ENCODE measurements at regions not wholly inside any gene's neighbourhood (a gene's known extent, or its start where the extent isn't known, plus 50 kb on each side); places are given as distances from the start of the nearest gene placed in this dataset.

DNA sequence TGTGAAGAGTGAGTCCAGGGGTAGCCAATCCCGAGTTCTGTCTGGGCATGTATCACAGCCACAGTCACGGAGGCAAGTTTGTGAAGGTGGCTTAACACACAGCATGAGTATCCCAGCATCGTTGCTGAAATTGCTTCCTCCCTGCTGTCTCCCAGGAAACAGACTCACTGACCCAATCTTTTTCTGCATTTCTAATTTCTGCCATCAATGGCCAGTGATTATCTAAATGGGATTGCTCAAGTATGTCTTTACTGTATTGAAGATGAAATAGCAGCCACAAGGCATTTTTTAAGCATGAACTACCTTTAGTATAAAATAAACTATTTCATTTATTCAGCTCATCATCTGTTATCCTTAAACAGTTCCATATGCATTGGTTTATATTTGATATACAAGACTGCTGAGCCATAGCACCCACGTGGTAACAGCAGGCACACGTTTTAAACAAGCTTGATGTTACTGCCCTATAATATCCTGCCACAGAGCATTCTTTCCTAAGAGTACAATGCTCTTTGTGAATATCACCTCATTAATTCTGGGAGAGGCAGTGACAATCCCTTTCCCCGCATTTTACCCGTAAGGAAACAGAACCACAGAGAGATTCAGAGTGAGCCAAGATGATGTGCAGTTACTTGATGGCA, 276.6 kb upstream of the THBS1 start:
- Histone ChIP-seq H3K9me3 (no peaks in the 10 kb centered on the region), H3K4me1 (peaks cover 23% of the 10 kb centered on the region), H3K4me2 (no peak overlapping the region), H3K4me3 (no peak overlapping the region), H3K27ac (no peak overlapping the region)
- ChIA-PET POLR2A (no interaction called here), CTCF (no interaction called here)
- ATAC-seq (no peak), DNase-seq (ENCODE audit: low read depth in 1 of 2, low spot score in 1 of 2) (no peak), FAIRE-seq (no peak)
- TF ChIP-seq EHF (CRISPR knock-in tag; IDR thresholded peaks at IDR 0.05), result no peak
- TF ChIP-seq RFX5 (IDR thresholded peaks at IDR 0.05), result no peak
- TF ChIP-seq HDAC2 (IDR thresholded peaks at IDR 0.05), result no peak
- TF ChIP-seq PHF8 (IDR thresholded peaks at IDR 0.05; ENCODE audit: borderline replicate concordance, low read depth), result no peak
- no peak for TF ChIP-seq MAZ (IDR thresholded peaks at IDR 0.05; ENCODE audit: borderline replicate concordance, low read depth, low read length)
- no peak for TF ChIP-seq ESRRA (IDR thresholded peaks at IDR 0.05; ENCODE audit: borderline replicate concordance, low read length)
- TF ChIP-seq, protein P1, sequence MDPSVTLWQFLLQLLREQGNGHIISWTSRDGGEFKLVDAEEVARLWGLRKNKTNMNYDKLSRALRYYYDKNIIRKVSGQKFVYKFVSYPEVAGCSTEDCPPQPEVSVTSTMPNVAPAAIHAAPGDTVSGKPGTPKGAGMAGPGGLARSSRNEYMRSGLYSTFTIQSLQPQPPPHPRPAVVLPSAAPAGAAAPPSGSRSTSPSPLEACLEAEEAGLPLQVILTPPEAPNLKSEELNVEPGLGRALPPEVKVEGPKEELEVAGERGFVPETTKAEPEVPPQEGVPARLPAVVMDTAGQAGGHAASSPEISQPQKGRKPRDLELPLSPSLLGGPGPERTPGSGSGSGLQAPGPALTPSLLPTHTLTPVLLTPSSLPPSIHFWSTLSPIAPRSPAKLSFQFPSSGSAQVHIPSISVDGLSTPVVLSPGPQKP (IDR thresholded peaks at IDR 0.05; ENCODE audit: low read depth, low read length), result no peak
- TF ChIP-seq, protein P2, sequence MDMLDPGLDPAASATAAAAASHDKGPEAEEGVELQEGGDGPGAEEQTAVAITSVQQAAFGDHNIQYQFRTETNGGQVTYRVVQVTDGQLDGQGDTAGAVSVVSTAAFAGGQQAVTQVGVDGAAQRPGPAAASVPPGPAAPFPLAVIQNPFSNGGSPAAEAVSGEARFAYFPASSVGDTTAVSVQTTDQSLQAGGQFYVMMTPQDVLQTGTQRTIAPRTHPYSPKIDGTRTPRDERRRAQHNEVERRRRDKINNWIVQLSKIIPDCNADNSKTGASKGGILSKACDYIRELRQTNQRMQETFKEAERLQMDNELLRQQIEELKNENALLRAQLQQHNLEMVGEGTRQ (IDR thresholded peaks at IDR 0.05), result no peak
- no peak for TF ChIP-seq HOXA7 (CRISPR knock-in tag; IDR thresholded peaks at IDR 0.05)
- TF ChIP-seq RCOR1 (IDR thresholded peaks at IDR 0.05; ENCODE audit: low read depth, low read length), result no peak
- TF ChIP-seq EHMT2 (IDR thresholded peaks at IDR 0.05; ENCODE audit: low read depth), result no peak
- TF ChIP-seq, protein P3, sequence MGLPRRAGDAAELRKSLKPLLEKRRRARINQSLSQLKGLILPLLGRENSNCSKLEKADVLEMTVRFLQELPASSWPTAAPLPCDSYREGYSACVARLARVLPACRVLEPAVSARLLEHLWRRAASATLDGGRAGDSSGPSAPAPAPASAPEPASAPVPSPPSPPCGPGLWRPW (IDR thresholded peaks at IDR 0.05), result no peak
- TF ChIP-seq JUN (IDR thresholded peaks at IDR 0.05), result no peak
- no peak for TF ChIP-seq ZC3H11A (IDR thresholded peaks at IDR 0.05)
- no peak for TF ChIP-seq FOXS1 (CRISPR knock-in tag; IDR thresholded peaks at IDR 0.05)
- TF ChIP-seq HOXB13 (CRISPR knock-in tag; IDR thresholded peaks at IDR 0.05; ENCODE audit: low read depth), result no peak
- no peak for TF ChIP-seq BHLHE40 (IDR thresholded peaks at IDR 0.05; ENCODE audit: low read depth, low read length)
- TF ChIP-seq, protein P4, sequence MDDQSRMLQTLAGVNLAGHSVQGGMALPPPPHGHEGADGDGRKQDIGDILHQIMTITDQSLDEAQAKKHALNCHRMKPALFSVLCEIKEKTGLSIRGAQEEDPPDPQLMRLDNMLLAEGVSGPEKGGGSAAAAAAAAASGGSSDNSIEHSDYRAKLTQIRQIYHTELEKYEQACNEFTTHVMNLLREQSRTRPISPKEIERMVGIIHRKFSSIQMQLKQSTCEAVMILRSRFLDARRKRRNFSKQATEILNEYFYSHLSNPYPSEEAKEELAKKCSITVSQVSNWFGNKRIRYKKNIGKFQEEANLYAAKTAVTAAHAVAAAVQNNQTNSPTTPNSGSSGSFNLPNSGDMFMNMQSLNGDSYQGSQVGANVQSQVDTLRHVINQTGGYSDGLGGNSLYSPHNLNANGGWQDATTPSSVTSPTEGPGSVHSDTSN (IDR thresholded peaks at IDR 0.05), result no peak
- TF ChIP-seq, protein P5, sequence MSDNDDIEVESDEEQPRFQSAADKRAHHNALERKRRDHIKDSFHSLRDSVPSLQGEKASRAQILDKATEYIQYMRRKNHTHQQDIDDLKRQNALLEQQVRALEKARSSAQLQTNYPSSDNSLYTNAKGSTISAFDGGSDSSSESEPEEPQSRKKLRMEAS (IDR thresholded peaks at IDR 0.05), result no peak
- WGBS (ENCODE audit: missing lambda C conversion rate), result 78% methylated on average over 7 of the region's 7 CpGs

DNA sequence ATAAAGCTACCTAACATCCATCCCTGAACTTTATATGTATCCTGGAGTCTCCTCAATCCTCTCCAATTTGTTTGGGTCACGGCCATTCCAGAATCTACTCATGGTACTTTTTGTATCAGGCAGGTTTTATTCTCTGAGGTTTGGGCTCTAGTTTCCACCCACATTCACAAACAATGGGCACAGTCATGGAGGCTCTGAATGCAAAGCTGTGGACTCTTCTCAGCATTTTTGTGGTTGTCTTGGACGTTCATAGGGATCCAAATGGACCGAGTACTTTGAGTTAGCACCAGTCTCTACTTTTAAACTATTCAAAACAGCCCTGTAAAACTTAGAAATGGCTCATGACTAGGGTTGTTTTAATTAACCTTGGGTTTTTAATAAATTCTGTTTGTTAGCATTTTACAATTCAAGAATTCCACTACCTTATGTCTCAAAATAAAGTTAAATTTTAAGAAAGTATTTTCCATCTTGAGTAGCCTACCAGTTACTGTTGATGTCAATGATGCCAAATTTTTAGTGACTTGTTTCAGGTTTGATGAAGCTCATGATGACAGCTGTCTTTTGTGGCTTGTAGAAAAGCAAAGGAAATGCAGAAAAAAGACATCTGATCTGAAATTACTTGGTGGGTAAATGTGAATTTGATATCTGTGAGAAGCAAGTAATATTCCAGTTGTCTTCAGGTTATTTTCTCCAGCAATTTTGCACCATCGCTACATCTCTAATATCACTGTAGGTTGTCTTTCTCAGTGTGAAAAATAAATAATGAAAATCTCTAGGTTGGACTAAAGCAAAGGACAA, 275.7 kb upstream of the THBS1 start:
- H3K4me2 ChIP-seq, result no peak overlapping the region
- no peak overlapping the region for H3K27ac ChIP-seq
- FAIRE-seq, result no peak
- no peak overlapping the region for H3K4me3 ChIP-seq
- no peak for DNase-seq (ENCODE audit: low read depth in 1 of 2, low spot score in 1 of 2)
- ATAC-seq, result no peak
- ChIA-PET POLR2A (no interaction called here), CTCF (interaction anchor here (0.6 kb wide), 1 partner anchor 133 kb away, joined by 3 read pairs; no protein-coding TSS in a partner anchor)
- H3K4me1 ChIP-seq, result peaks cover 19% of the 10 kb centered on the region
- no peaks in the 10 kb centered on the region for H3K9me3 ChIP-seq
- 74% methylated on average over 4 of the region's 4 CpGs for WGBS (ENCODE audit: missing lambda C conversion rate)
- no peak for TF ChIP-seq SMC3 (IDR thresholded peaks at IDR 0.05)
- TF ChIP-seq ZNF302 (CRISPR knock-in tag; IDR thresholded peaks at IDR 0.05), result no peak
- TF ChIP-seq HDAC2 (IDR thresholded peaks at IDR 0.05), result no peak
- no peak for TF ChIP-seq RNF2 (IDR thresholded peaks at IDR 0.05; ENCODE audit: borderline replicate concordance, low read depth)
- TF ChIP-seq, protein P2 (IDR thresholded peaks at IDR 0.05), result no peak
- TF ChIP-seq POLR2A (IDR thresholded peaks at IDR 0.05; ENCODE audit: low read length), result no peak
- TF ChIP-seq HEYL (CRISPR knock-in tag; IDR thresholded peaks at IDR 0.05), result no peak
- TF ChIP-seq CBX2 (IDR thresholded peaks at IDR 0.05; ENCODE audit: borderline replicate concordance, low read depth), result no peak
- TF ChIP-seq, protein P6, sequence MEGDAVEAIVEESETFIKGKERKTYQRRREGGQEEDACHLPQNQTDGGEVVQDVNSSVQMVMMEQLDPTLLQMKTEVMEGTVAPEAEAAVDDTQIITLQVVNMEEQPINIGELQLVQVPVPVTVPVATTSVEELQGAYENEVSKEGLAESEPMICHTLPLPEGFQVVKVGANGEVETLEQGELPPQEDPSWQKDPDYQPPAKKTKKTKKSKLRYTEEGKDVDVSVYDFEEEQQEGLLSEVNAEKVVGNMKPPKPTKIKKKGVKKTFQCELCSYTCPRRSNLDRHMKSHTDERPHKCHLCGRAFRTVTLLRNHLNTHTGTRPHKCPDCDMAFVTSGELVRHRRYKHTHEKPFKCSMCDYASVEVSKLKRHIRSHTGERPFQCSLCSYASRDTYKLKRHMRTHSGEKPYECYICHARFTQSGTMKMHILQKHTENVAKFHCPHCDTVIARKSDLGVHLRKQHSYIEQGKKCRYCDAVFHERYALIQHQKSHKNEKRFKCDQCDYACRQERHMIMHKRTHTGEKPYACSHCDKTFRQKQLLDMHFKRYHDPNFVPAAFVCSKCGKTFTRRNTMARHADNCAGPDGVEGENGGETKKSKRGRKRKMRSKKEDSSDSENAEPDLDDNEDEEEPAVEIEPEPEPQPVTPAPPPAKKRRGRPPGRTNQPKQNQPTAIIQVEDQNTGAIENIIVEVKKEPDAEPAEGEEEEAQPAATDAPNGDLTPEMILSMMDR (IDR thresholded peaks at IDR 0.05), result no peak
- TF ChIP-seq CEBPB (IDR thresholded peaks at IDR 0.05), result no peak
- TF ChIP-seq BHLHE40 (IDR thresholded peaks at IDR 0.05; ENCODE audit: low read depth, low read length), result no peak
- TF ChIP-seq HOXB13 (CRISPR knock-in tag; IDR thresholded peaks at IDR 0.05; ENCODE audit: low read depth), result no peak
- TF ChIP-seq KDM5A (IDR thresholded peaks at IDR 0.05), result no peak
- no peak for TF ChIP-seq HOXA7 (CRISPR knock-in tag; IDR thresholded peaks at IDR 0.05)
- TF ChIP-seq PHF8 (IDR thresholded peaks at IDR 0.05; ENCODE audit: borderline replicate concordance, low read depth), result no peak
- TF ChIP-seq GATA3 (IDR thresholded peaks at IDR 0.05; ENCODE audit: borderline replicate concordance), result no peak
- TF ChIP-seq FOSL2 (IDR thresholded peaks at IDR 0.05), result no peak
- no peak for TF ChIP-seq FOSL2 (CRISPR knock-in tag; IDR thresholded peaks at IDR 0.05)
- no peak for TF ChIP-seq EP300 (IDR thresholded peaks at IDR 0.05)

Measured in A549 (cell line).